IMR-90 (cell line): ENCODE measurements at regions not wholly inside any gene's neighbourhood (a gene's known extent, or its start where the extent isn't known, plus 50 kb on each side); places are given as distances from the start of the nearest gene placed in this dataset.

ENCODE experiments used
- ATAC-seq: fragments of 200-7000 bp; cut with Tn5 transposase; 2 replicates; pipeline ENCODE4 v1.9.1; 2020; ENCODE audit warnings: low read depth, mild to moderate bottlenecking, moderate library complexity
- BruUV-seq: library from RNA; stranded (reverse); fragments of 400-500 nt; replicated peaks from 2 replicates; lab custom pipeline; 2021; lab: Mats Ljungman, UMichigan
- CTCF ChIA-PET: fragments of 300-600 bp; formaldehyde crosslinking; extraction: SDS; loops from one replicate; lab custom pipeline; 2021; ENCODE audit warnings: antibody characterized with exemption; lab: Yijun Ruan, JAX
- POLR2A ChIA-PET: fragments of 300-600 bp; sonication (Branson Sonifier 250); formaldehyde crosslinking; loops from one replicate; lab custom pipeline; 2022; ENCODE audit warnings: antibody characterized with exemption; ENCODE audit not compliant: unreplicated experiment; lab: Charles Lee
- DNase-seq: peaks from one replicate; pipeline ENCODE4 v3.0.0; 2013
- H2AFZ ChIP-seq: replicated peaks from 2 replicates; pipeline ENCODE3; 2013; ENCODE audit warnings: low read length, mild to moderate bottlenecking; ENCODE audit not compliant: poor library complexity
- H2AK5ac ChIP-seq: 2 replicates; pipeline ENCODE4 v1.6.1; 2013; ENCODE audit warnings: low read depth, low read length, inconsistent platforms
- H2AK9ac ChIP-seq: replicated peaks from 2 replicates; pipeline ENCODE3; 2013; ENCODE audit warnings: mild to moderate bottlenecking, low read depth, low read length, moderate library complexity; ENCODE audit not compliant: poor library complexity
- H2BK120ac ChIP-seq: 2 replicates; pipeline ENCODE4 v1.6.1; 2013; ENCODE audit warnings: low read depth, low read length, inconsistent platforms
- H2BK15ac ChIP-seq: 3 replicates; pipeline ENCODE4 v1.6.1; 2013; ENCODE audit warnings: low read depth, low read length, inconsistent platforms
- H2BK20ac ChIP-seq: 2 replicates; pipeline ENCODE4 v1.6.1; 2013; ENCODE audit warnings: low read depth, mild to moderate bottlenecking, inconsistent platforms, low read length, moderate library complexity
- H2BK5ac ChIP-seq: 2 replicates; pipeline ENCODE4 v1.6.1; 2013; ENCODE audit warnings: mild to moderate bottlenecking, low read depth, low read length, inconsistent platforms; ENCODE audit not compliant: poor library complexity, severe bottlenecking
- H3K14ac ChIP-seq: replicated peaks from 2 replicates; pipeline ENCODE4 v1.6.1; 2013; ENCODE audit warnings: low read depth, low read length, inconsistent platforms
- H3K18ac ChIP-seq: 2 replicates; pipeline ENCODE4 v1.6.1; 2013; ENCODE audit warnings: low read depth, low read length, control low read depth
- H3K23ac ChIP-seq: 2 replicates; pipeline ENCODE4 v1.6.1; 2013; ENCODE audit warnings: low read depth, low read length, inconsistent platforms
- H3K27ac ChIP-seq: 2 replicates; pipeline ENCODE4 v1.5.1; 2013; ENCODE audit warnings: mild to moderate bottlenecking, control low read depth, low read length; ENCODE audit not compliant: insufficient read depth
- H3K27me3 ChIP-seq: 2 replicates; pipeline ENCODE4 v1.6.1; 2013; ENCODE audit warnings: low read length; ENCODE audit not compliant: control insufficient read depth, insufficient read depth
- H3K36me3 ChIP-seq: 2 replicates; pipeline ENCODE4 v1.6.1; 2013; ENCODE audit warnings: low read length, mixed read lengths; ENCODE audit not compliant: control insufficient read depth, insufficient read depth
- H3K4ac ChIP-seq: 2 replicates; pipeline ENCODE4 v1.6.1; 2013; ENCODE audit warnings: low read depth, low read length, inconsistent platforms
- H3K4me1 ChIP-seq: 2 replicates; pipeline ENCODE4 v1.6.1; 2013; ENCODE audit warnings: low read length, mixed read lengths; ENCODE audit not compliant: control insufficient read depth, insufficient read depth
- H3K4me2 ChIP-seq: 2 replicates; pipeline ENCODE4 v1.6.1; 2013; ENCODE audit warnings: low read depth, mild to moderate bottlenecking, control low read depth, low read length, moderate library complexity
- H3K4me3 ChIP-seq: 2 replicates; pipeline ENCODE4 v1.5.1; 2013; ENCODE audit warnings: low read depth, mild to moderate bottlenecking, control low read depth, low read length, moderate library complexity; ENCODE audit not compliant: insufficient read depth
- H3K56ac ChIP-seq: 2 replicates; pipeline ENCODE4 v1.6.1; 2013; ENCODE audit warnings: low read length, inconsistent platforms; ENCODE audit not compliant: insufficient read depth; ENCODE audit errors: extremely low read depth
- H3K79me1 ChIP-seq, 2 experiments: 2 replicates each; pipeline ENCODE4 v1.6.1; 2013; ENCODE audit warnings: low read length in 2 of 2, inconsistent platforms in 1 of 2, low read depth in 1 of 2
- H3K9ac ChIP-seq: 2 replicates; pipeline ENCODE4 v1.6.1; 2013; ENCODE audit warnings: low read depth, low read length, control low read depth
- H3K9me1 ChIP-seq: 2 replicates; pipeline ENCODE4 v1.6.1; 2013; ENCODE audit warnings: low read length, inconsistent platforms; ENCODE audit not compliant: insufficient read depth
- H3K9me3 ChIP-seq: 2 replicates; pipeline ENCODE4 v1.6.1; 2013; ENCODE audit warnings: low read length; ENCODE audit not compliant: control insufficient read depth, insufficient read depth
- H4K20me1 ChIP-seq: 2 replicates; pipeline ENCODE4 v1.6.1; 2013; ENCODE audit warnings: low read length, inconsistent platforms; ENCODE audit not compliant: insufficient read depth
- H4K5ac ChIP-seq: 2 replicates; pipeline ENCODE4 v1.6.1; 2013; ENCODE audit warnings: mild to moderate bottlenecking, low read depth, low read length, control low read depth
- H4K8ac ChIP-seq, 2 experiments: 2 replicates each; pipeline ENCODE4 v1.6.1; 2013; ENCODE audit warnings: low read depth in 2 of 2, low read length in 2 of 2, control low read depth in 1 of 2, inconsistent platforms in 1 of 2
- H4K91ac ChIP-seq: 2 replicates; pipeline ENCODE4 v1.6.1; 2013; ENCODE audit warnings: low read depth, low read length, inconsistent platforms; ENCODE audit not compliant: insufficient read depth
- FOS ChIP-seq: fragments of 150-350 bp; IDR thresholded peaks from 2 replicates; pipeline ENCODE4 v1.6.1; 2016; ENCODE audit warnings: low read depth, low read length
- WGBS, 2 experiments: methylation state at CpG; one replicate each; pipeline versions ENCODE4 v1.1.5 to v1.1.7; 2013; ENCODE audit warnings: missing lambda C conversion rate in 2 of 2; ENCODE audit not compliant: insufficient read length in 1 of 2; ENCODE audit errors: extremely low coverage in 2 of 2; 5-methylcytosine and 5-hydroxymethylcytosine counted together
- dilution Hi-C: fragments of 300-500 bp; cut with HindIII; formaldehyde crosslinking; loops from one replicate; pipeline ENCODE4 v1.14.3; 2018; ENCODE audit warnings: low sequenced_read_pairs; ENCODE audit not compliant: unreplicated experiment
- in situ Hi-C: fragments of 300-500 bp; cut with MboI; formaldehyde crosslinking; loops from 3 replicates; pipeline ENCODE4 v1.14.3; 2019; ENCODE audit warnings: low sequenced_read_pairs, inconsistent platforms, mixed read lengths
- intact Hi-C: fragments of 100-400 bp; cut with micrococcal nuclease; formaldehyde crosslinking; loops from 2 replicates; pipeline ENCODE4 v1.10.0; 2022

DNA sequence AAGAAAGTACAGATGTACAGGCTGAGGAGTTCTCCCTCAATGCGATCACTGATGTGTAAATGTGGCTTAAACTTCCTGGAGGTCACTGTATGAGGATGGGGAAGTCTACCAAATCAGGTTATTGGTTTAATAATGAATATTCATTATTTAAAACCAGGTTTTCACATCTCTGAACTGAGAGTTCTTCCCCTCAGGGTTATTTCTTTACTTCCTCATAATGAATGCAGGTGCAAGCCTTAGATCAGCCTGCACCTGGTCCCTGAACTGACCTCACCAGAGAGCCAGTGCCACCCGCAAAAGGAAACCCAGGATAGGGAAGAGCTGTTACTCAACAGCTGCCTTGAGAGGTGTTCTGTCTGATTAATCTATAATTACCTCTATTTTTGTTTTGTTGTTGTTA is 369.0 kb downstream of the EPHA4 start:
- dilution Hi-C loops (no loop called here), intact Hi-C loops (no loop called here), in situ Hi-C loops (no loop called here)
- Histone ChIP-seq H3K18ac (no peak overlapping the region), H2BK5ac (no peak overlapping the region), H2BK20ac (no peak overlapping the region), H2BK120ac (no peak overlapping the region), H3K4me2 (no peak overlapping the region), H3K4me3 (no peak overlapping the region), H2AK9ac (no peak overlapping the region), H3K27me3 (no peaks in the 10 kb centered on the region), H3K36me3 (no peaks in the 10 kb centered on the region), H3K23ac (no peak overlapping the region), H4K8ac (no peak overlapping the region), H4K5ac (no peak overlapping the region), H3K27ac (no peak overlapping the region), H2AK5ac (no peak overlapping the region), H3K9me3 (no peaks in the 10 kb centered on the region), H3K56ac (no peak overlapping the region), H3K14ac (no peak overlapping the region), H2AFZ (no peak overlapping the region), H3K9me1 (no peaks in the 10 kb centered on the region), H4K91ac (no peak overlapping the region), H2BK15ac (no peak overlapping the region), H3K79me1 (no peaks in the 10 kb centered on the region), H4K20me1 (no peaks in the 10 kb centered on the region), H3K9ac (no peak overlapping the region), H3K4ac (no peak overlapping the region), H3K4me1 (no peaks in the 10 kb centered on the region)
- WGBS, 2 experiments, result no CpG with 5 or more reads among the region's 2 CpGs
- no TSS peak for BruUV-seq
- DNase-seq (no peak), ATAC-seq (no peak)
- ChIA-PET POLR2A (no interaction called here), CTCF (no interaction called here)
- no peak for TF ChIP-seq FOS
